Skeletal muscle tissue (tissue), 3 donors: ENCODE measurements at regions not wholly inside any gene's neighbourhood (a gene's known extent, or its start where the extent isn't known, plus 50 kb on each side); places are given as distances from the start of the nearest gene placed in this dataset.

ENCODE experiments used
- H3K27ac ChIP-seq: one replicate; pipeline ENCODE4 v1.7.0; 2013; ENCODE audit warnings: mild to moderate bottlenecking, low read depth, low read length, inconsistent platforms
- H3K27me3 ChIP-seq, 3 donors: one replicate each; pipeline ENCODE4 v1.7.0; 2013; ENCODE audit warnings: low read length in 3 of 3; ENCODE audit not compliant: control insufficient read depth in 3 of 3, insufficient read depth in 3 of 3
- H3K36me3 ChIP-seq, 3 donors: one replicate each; pipeline ENCODE4 v1.7.0; 2013; ENCODE audit warnings: low read length in 3 of 3; ENCODE audit not compliant: control insufficient read depth in 3 of 3, insufficient read depth in 3 of 3
- H3K4me1 ChIP-seq, 3 donors: one replicate each; pipeline ENCODE4 v1.7.0; 2013; ENCODE audit warnings: low read length in 3 of 3, mild to moderate bottlenecking in 3 of 3; ENCODE audit not compliant: control insufficient read depth in 3 of 3, insufficient read depth in 3 of 3
- H3K4me3 ChIP-seq, 3 donors: one replicate each; pipeline ENCODE4 v1.7.0; 2013; ENCODE audit warnings: low read length in 3 of 3
- H3K9ac ChIP-seq, 3 donors: one replicate each; pipeline ENCODE4 v1.7.0; 2013; ENCODE audit warnings: low read length in 3 of 3, mild to moderate bottlenecking in 3 of 3, moderate library complexity in 2 of 3, low read depth in 1 of 3
- H3K9me3 ChIP-seq, 3 donors: one replicate each; pipeline ENCODE4 v1.7.0; 2013; ENCODE audit warnings: low read length in 3 of 3; ENCODE audit not compliant: control insufficient read depth in 3 of 3
- donor health status: Osteomylitis.

GRCh38 chr4:32841217-32841616, 2121.0 kb downstream of the PCDH7 start:
- Histone ChIP-seq H3K9ac (no peak overlapping the region), H3K27me3 (no peaks in the 10 kb centered on the region), H3K4me3 (no peak overlapping the region), H3K27ac (no peak overlapping the region), H3K36me3 (no peaks in the 10 kb centered on the region), H3K9me3 (no peaks in the 10 kb centered on the region), H3K4me1 (no peaks in the 10 kb centered on the region)

GRCh38 chr4:32847461-32847860, 2127.3 kb downstream of the PCDH7 start:
- Histone ChIP-seq H3K27me3 (no peaks in the 10 kb centered on the region), H3K4me3 (no peak overlapping the region), H3K36me3 (no peaks in the 10 kb centered on the region), H3K9me3 (no peaks in the 10 kb centered on the region), H3K27ac (no peak overlapping the region), H3K4me1 (no peaks in the 10 kb centered on the region), H3K9ac (no peak overlapping the region)

- H3K36me3 ChIP-seq: no peaks in the 10 kb centered on the region
- H3K9me3 ChIP-seq: no peaks in the 10 kb centered on the region
- no peak overlapping the region for H3K9ac ChIP-seq
- no peak overlapping the region for H3K4me3 ChIP-seq
- no peak overlapping the region for H3K27ac ChIP-seq
- no peaks in the 10 kb centered on the region for H3K4me1 ChIP-seq
- H3K27me3 ChIP-seq: no peaks in the 10 kb centered on the region
Measured at GRCh38 chr4:32855622-32856021, 2135.5 kb downstream of the PCDH7 start.

GRCh38 chr4:32858361-32858760, 2138.2 kb downstream of the PCDH7 start:
- H3K9me3 ChIP-seq: no peaks in the 10 kb centered on the region
- no peak overlapping the region for H3K27ac ChIP-seq
- H3K9ac ChIP-seq: no peak overlapping the region

GRCh38 chr4:32858971-32859370, 2138.8 kb downstream of the PCDH7 start:
- Histone ChIP-seq H3K4me1 (no peaks in the 10 kb centered on the region), H3K27ac (no peak overlapping the region), H3K4me3 (no peak overlapping the region), H3K9ac (no peak overlapping the region), H3K36me3 (no peaks in the 10 kb centered on the region), H3K9me3 (no peaks in the 10 kb centered on the region), H3K27me3 (no peaks in the 10 kb centered on the region)

More at GRCh38 chr4:32858361-32858760, 2138.2 kb downstream of the PCDH7 start:
- Histone ChIP-seq H3K27me3 (no peaks in the 10 kb centered on the region), H3K36me3 (no peaks in the 10 kb centered on the region), H3K4me1 (no peaks in the 10 kb centered on the region), H3K4me3 (no peak overlapping the region)

GRCh38 chr4:32864713-32865351, 2144.7 kb downstream of the PCDH7 start:
- Histone ChIP-seq H3K36me3 (no peaks in the 10 kb centered on the region), H3K27ac (no peak overlapping the region), H3K27me3 (no peaks in the 10 kb centered on the region), H3K9ac (no peak overlapping the region), H3K4me1 (no peaks in the 10 kb centered on the region), H3K9me3 (no peaks in the 10 kb centered on the region), H3K4me3 (no peak overlapping the region)

GRCh38 chr4:32876546-32876945, 2156.4 kb downstream of the PCDH7 start:
- H3K9ac ChIP-seq: no peak overlapping the region
- H3K27me3 ChIP-seq: no peaks in the 10 kb centered on the region
- no peak overlapping the region for H3K4me3 ChIP-seq
- H3K4me1 ChIP-seq: no peaks in the 10 kb centered on the region
- H3K27ac ChIP-seq: no peak overlapping the region
- H3K36me3 ChIP-seq: no peaks in the 10 kb centered on the region
- no peaks in the 10 kb centered on the region for H3K9me3 ChIP-seq

- no peak overlapping the region for H3K4me3 ChIP-seq
- no peak overlapping the region for H3K9ac ChIP-seq
- H3K4me1 ChIP-seq: no peaks in the 10 kb centered on the region
- no peaks in the 10 kb centered on the region for H3K36me3 ChIP-seq
- H3K9me3 ChIP-seq: no peaks in the 10 kb centered on the region
- no peak overlapping the region for H3K27ac ChIP-seq
- H3K27me3 ChIP-seq: no peaks in the 10 kb centered on the region
Measured at GRCh38 chr4:32879913-32880312, 2159.7 kb downstream of the PCDH7 start.

GRCh38 chr4:32884198-32884597, 2164.0 kb downstream of the PCDH7 start:
- no peak overlapping the region for H3K27ac ChIP-seq
- H3K36me3 ChIP-seq: no peaks in the 10 kb centered on the region

GRCh38 chr4:32890398-32890797, 2170.2 kb downstream of the PCDH7 start:
- H3K9ac ChIP-seq: no peak overlapping the region
- H3K36me3 ChIP-seq: no peaks in the 10 kb centered on the region
- no peaks in the 10 kb centered on the region for H3K4me1 ChIP-seq
- no peak overlapping the region for H3K27ac ChIP-seq
- H3K9me3 ChIP-seq: no peaks in the 10 kb centered on the region
- H3K4me3 ChIP-seq: no peak overlapping the region
- H3K27me3 ChIP-seq: no peaks in the 10 kb centered on the region

More at GRCh38 chr4:32884198-32884597, 2164.0 kb downstream of the PCDH7 start:
- Histone ChIP-seq H3K4me1 (no peaks in the 10 kb centered on the region), H3K27me3 (no peaks in the 10 kb centered on the region), H3K4me3 (no peak overlapping the region), H3K9ac (no peak overlapping the region), H3K9me3 (no peaks in the 10 kb centered on the region)
